Stomach (tissue), 8 donors: ENCODE measurements at regions not wholly inside any gene's neighbourhood (a gene's known extent, or its start where the extent isn't known, plus 50 kb on each side); places are given as distances from the start of the nearest gene placed in this dataset.
A peak's percentile ranks its signal among the peaks of the same experiment; 100 is the strongest.

Experiments used
- DNase-seq, 2 donors: peaks; one replicate each; pipeline versions ENCODE4 v3.0.0 to v3.0.0-alpha.2; 2013 to 2019
- H3K27ac ChIP-seq, 5 donors: fragments of 200-600 bp in 4 of 5; sonication (generic) in 4 of 5; one replicate each; pipeline ENCODE4 v1.5.1; 2013 to 2019; ENCODE audit warnings: mild to moderate bottlenecking in 1 of 5, moderate library complexity in 1 of 5
- H3K27me3 ChIP-seq, 3 donors: fragments of 200-600 bp; sonication (generic); one replicate each; pipeline ENCODE4 v1.5.1; 2017 to 2019; ENCODE audit warnings: mixed run types in 1 of 3
- H3K36me3 ChIP-seq, 4 donors: fragments of 200-600 bp; sonication (generic); 1 replicate in 3 of 4; 2 replicates in 1 of 4; pipeline ENCODE4 v1.5.1; 2016 to 2019
- H3K4me1 ChIP-seq, 4 donors: fragments of 200-600 bp; sonication (generic); one replicate each; pipeline ENCODE4 v1.5.1; 2016 to 2019
- H3K4me3 ChIP-seq, 4 donors: fragments of 200-600 bp; sonication (generic) in 3 of 4; one replicate each; pipeline ENCODE4 v1.5.1; 2016 to 2019; ENCODE audit warnings: mild to moderate bottlenecking in 1 of 4
- H3K9me3 ChIP-seq, 4 donors: fragments of 200-600 bp; sonication (generic); one replicate each; pipeline ENCODE4 v1.5.1; 2016 to 2019
- EP300 ChIP-seq: sonication (generic); formaldehyde crosslinking; IDR thresholded peaks from one replicate; pipeline ENCODE4 v1.6.1; 2017; ENCODE audit warnings: antibody characterized with exemption
- POLR2A ChIP-seq, 4 donors: fragments of 450-650 bp; IDR thresholded peaks; one replicate each; pipeline ENCODE4 v1.6.1; 2016; ENCODE audit warnings: antibody characterized with exemption in 4 of 4, control low read depth in 2 of 4, mild to moderate bottlenecking in 1 of 4, moderate library complexity in 1 of 4
- POLR2AphosphoS5 ChIP-seq, 3 donors: sonication (generic); formaldehyde crosslinking; IDR thresholded peaks; one replicate each; pipeline ENCODE4 v1.6.1; 2016; ENCODE audit warnings: antibody characterized with exemption in 3 of 3
- WGBS, 5 donors: extraction: QIAGEN DNeasy Blood & Tissue Kit in 3 of 5; methylation state at CpG; one replicate each; pipeline versions ENCODE4 v1.1.5 to v1.1.7; 2013 to 2018; 5-methylcytosine and 5-hydroxymethylcytosine counted together
- intact Hi-C: fragments of 100-400 bp; cut with DNase I; formaldehyde crosslinking; loops from one replicate; pipeline ENCODE4 v1.15.1; 2023; ENCODE audit warnings: low total_unique reads
- TF ChIP-seq, protein P1 (sequence below), 7 experiments: fragments of 450-650 bp in 4 of 7; fragments of 200-600 bp in 3 of 7; sonication (generic) in 3 of 7; IDR thresholded peaks; one replicate each; pipeline ENCODE4 v1.5.1; 2016 to 2019; ENCODE audit warnings: antibody characterized with exemption in 7 of 7, control low read depth in 2 of 7, mild to moderate bottlenecking in 1 of 7
- donor health status: healthy with polysubstance abuse.
- donor health status: Bipolar disorder and iron deficiency.
- donor health status: healthy.

DNA sequence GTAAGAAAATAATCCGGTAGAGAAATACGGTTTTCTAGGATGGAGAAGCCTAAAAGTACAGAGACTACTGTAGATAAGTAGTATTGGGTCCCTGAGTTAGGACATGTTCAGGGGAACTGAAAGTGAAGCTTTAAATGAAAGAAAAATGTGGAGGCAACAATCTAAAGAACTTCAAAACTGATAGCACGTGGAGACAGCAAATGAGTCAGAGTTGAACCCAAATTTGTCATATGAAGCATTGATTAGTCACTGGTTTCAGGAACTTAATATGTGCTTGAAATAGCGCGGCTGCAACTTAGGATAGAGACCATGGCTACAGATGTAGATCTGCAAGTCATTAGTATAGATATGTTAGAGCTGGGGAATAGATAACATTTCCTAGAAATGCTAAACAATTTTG lies 1138.6 kb upstream of the SORCS1 start:
- H3K9me3 ChIP-seq, result no peaks in the 10 kb centered on the region
- H3K36me3 ChIP-seq, result no peaks in the 10 kb centered on the region
- no peak for DNase-seq
- 81 to 92% (median 91%) methylated on average over 5 of the region's 5 CpGs for WGBS, 5 donors
- intact Hi-C loops, result no loop called here
- no peak overlapping the region for H3K27ac ChIP-seq
- TF ChIP-seq POLR2AphosphoS5 (IDR thresholded peaks at IDR 0.05), result no peak
- no peak for TF ChIP-seq POLR2A (IDR thresholded peaks at IDR 0.05)
- TF ChIP-seq EP300, result no peak
- TF ChIP-seq, protein P1, sequence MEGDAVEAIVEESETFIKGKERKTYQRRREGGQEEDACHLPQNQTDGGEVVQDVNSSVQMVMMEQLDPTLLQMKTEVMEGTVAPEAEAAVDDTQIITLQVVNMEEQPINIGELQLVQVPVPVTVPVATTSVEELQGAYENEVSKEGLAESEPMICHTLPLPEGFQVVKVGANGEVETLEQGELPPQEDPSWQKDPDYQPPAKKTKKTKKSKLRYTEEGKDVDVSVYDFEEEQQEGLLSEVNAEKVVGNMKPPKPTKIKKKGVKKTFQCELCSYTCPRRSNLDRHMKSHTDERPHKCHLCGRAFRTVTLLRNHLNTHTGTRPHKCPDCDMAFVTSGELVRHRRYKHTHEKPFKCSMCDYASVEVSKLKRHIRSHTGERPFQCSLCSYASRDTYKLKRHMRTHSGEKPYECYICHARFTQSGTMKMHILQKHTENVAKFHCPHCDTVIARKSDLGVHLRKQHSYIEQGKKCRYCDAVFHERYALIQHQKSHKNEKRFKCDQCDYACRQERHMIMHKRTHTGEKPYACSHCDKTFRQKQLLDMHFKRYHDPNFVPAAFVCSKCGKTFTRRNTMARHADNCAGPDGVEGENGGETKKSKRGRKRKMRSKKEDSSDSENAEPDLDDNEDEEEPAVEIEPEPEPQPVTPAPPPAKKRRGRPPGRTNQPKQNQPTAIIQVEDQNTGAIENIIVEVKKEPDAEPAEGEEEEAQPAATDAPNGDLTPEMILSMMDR (IDR thresholded peaks at IDR 0.05), result no peak
- no peak overlapping the region for H3K4me3 ChIP-seq
- H3K27me3 ChIP-seq, result no peaks in the 10 kb centered on the region
- no peaks in the 10 kb centered on the region for H3K4me1 ChIP-seq

DNA sequence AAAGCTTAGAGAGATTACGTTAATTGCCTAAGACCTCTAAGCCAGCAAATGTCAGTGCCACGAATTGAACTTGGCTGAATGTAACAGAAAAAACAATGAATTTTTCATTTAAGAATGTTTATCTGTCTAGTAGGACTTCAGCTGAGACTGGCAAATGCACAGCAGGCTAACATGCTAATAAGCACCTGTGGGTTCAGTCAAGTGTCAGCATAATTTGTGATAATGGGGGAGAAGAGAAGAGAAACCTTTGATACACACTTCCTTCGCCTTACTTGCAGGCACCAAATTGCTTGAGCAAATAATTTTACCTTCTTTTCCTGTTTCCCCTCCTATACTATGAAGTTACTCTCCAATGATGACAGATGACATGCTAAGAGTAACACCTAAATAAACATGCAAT lies 1136.5 kb upstream of the SORCS1 start:
- no peak for DNase-seq
- H3K4me1 ChIP-seq, result no peaks in the 10 kb centered on the region
- no peaks in the 10 kb centered on the region for H3K9me3 ChIP-seq
- WGBS, 5 donors, result 31 to 65% (median 43%) methylated on average over 3 of the region's 3 CpGs
- no peak overlapping the region for H3K27ac ChIP-seq
- intact Hi-C loops, result no loop called here
- H3K27me3 ChIP-seq, result no peaks in the 10 kb centered on the region
- TF ChIP-seq, protein P1 (IDR thresholded peaks at IDR 0.05), result no peak
- no peak for TF ChIP-seq POLR2A (IDR thresholded peaks at IDR 0.05)
- TF ChIP-seq POLR2AphosphoS5 (IDR thresholded peaks at IDR 0.05), result no peak
- TF ChIP-seq EP300, result no peak
- no peaks in the 10 kb centered on the region for H3K36me3 ChIP-seq
- H3K4me3 ChIP-seq, result no peak overlapping the region

DNA sequence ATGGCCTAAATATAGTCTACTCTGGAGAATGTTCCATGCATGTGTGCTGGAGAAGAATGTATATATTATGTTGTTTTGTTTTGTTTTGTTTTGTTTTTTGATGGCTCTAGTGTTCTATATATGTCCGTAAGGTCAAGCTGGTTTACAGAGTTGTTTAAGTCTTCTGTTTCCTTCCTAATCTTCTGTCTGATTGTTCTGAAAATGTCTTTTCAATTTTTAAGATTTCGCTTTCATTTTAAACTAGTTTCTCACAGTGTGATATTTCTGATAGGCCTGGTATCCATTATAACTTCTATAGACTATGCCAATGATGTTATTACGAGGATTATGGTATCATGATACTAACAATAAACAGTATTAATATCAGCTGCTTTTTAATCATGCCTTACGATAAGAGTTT lies 1126.3 kb upstream of the SORCS1 start:
- 57 to 76% (median 68%) methylated on average over 4 of the region's 4 CpGs for WGBS, 5 donors
- intact Hi-C loops, result no loop called here

DNA sequence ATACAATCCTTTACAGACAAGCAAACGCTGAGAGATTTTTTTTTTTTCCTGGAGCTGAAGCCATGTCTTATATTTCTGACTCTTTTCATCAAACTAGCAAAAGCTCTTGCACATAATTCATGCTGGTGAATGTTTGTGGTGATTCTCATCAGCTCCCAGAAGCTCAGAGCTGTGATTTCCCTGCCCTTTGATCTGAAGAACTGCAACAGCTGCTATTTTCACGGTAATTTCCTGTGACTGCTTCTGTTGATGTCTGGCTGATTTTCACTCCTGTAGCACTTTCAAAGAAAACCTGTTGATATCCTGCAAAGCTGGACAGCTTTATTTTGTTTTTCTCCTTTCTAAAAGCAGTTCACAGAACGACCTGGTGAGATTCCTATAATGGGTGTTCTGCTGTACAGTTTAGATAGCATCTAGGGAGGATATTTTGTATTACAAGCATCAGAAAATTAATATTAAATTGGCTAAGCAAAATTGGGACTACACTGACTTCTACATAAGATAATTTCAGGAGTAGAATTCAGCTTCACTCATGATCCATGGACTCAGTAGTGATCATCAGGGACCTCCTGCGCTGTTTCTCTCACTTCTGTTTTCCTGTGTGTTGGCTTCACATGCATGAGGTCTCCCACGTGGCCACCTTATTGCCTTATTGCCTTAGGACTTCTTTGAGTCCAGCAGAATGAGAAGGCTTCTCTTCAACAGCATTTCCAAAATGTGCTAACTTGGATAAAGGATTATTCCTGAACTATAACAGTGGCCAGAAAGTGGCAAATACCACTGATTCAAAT lies 1111.6 kb upstream of the SORCS1 start:
- no peak overlapping the region for H3K4me3 ChIP-seq
- peak in 1 of 2 donors; percentile 5 for DNase-seq
- H3K27ac ChIP-seq, result no peak overlapping the region
- intact Hi-C loops, result no loop called here
- WGBS, 5 donors, result 47 to 55% (median 51%) methylated on average over 5 of the region's 5 CpGs
- H3K36me3 ChIP-seq, result no peaks in the 10 kb centered on the region
- no peaks in the 10 kb centered on the region for H3K4me1 ChIP-seq
- TF ChIP-seq EP300, result no peak
- TF ChIP-seq POLR2AphosphoS5 (IDR thresholded peaks at IDR 0.05), result no peak
- no peak for TF ChIP-seq POLR2A (IDR thresholded peaks at IDR 0.05)
- TF ChIP-seq, protein P1 (IDR thresholded peaks at IDR 0.05), result no peak
- no peaks in the 10 kb centered on the region for H3K9me3 ChIP-seq
- H3K27me3 ChIP-seq, result no peaks in the 10 kb centered on the region

More for the DNA sequence above, 1126.3 kb upstream of the SORCS1 start:
- Histone ChIP-seq H3K36me3 (no peaks in the 10 kb centered on the region), H3K27ac (no peak overlapping the region), H3K4me3 (no peak overlapping the region), H3K9me3 (peaks cover 0 to 9% (median 4%) of the 10 kb centered on the region in 4 donors), H3K27me3 (no peaks in the 10 kb centered on the region), H3K4me1 (no peaks in the 10 kb centered on the region)
- TF ChIP-seq, protein P1 (IDR thresholded peaks at IDR 0.05), result no peak
- no peak for TF ChIP-seq POLR2AphosphoS5 (IDR thresholded peaks at IDR 0.05)
- no peak for TF ChIP-seq EP300
- no peak for TF ChIP-seq POLR2A (IDR thresholded peaks at IDR 0.05)
- DNase-seq, result no peak
